H9 (cell line): ENCODE measurements at regions not wholly inside any gene's neighbourhood (a gene's known extent, or its start where the extent isn't known, plus 50 kb on each side); places are given as distances from the start of the nearest gene placed in this dataset.

ENCODE experiments used
- DNase-seq: peaks from one replicate; pipeline ENCODE4 v3.0.0-alpha.2; 2017
- H2AFZ ChIP-seq: one replicate; pipeline ENCODE4 v1.6.1; 2013; ENCODE audit warnings: mild to moderate bottlenecking, low read length, control low read depth, moderate library complexity
- H2AK5ac ChIP-seq: 2 replicates; pipeline ENCODE4 v1.6.1; 2013; ENCODE audit warnings: low read length, control low read depth, mixed read lengths; ENCODE audit not compliant: insufficient read length
- H2BK120ac ChIP-seq: one replicate; pipeline ENCODE4 v1.6.1; 2013; ENCODE audit warnings: low read depth, mild to moderate bottlenecking, low read length, control low read depth, inconsistent platforms; ENCODE audit not compliant: poor library complexity, severe bottlenecking
- H2BK12ac ChIP-seq: 2 replicates; pipeline ENCODE4 v1.6.1; 2013; ENCODE audit warnings: low read length, control low read depth, mixed read lengths, low read depth; ENCODE audit not compliant: insufficient read length
- H2BK15ac ChIP-seq: 2 replicates; pipeline ENCODE4 v1.6.1; 2013; ENCODE audit warnings: low read depth, low read length, control low read depth
- H2BK20ac ChIP-seq: one replicate; pipeline ENCODE4 v1.6.1; 2013; ENCODE audit warnings: low read depth, mild to moderate bottlenecking, low read length, control low read depth, inconsistent platforms; ENCODE audit not compliant: poor library complexity, severe bottlenecking
- H2BK5ac ChIP-seq: 2 replicates; pipeline ENCODE4 v1.6.1; 2013; ENCODE audit warnings: low read length, control low read depth, mixed read lengths; ENCODE audit not compliant: insufficient read length
- H3K14ac ChIP-seq: 2 replicates; pipeline ENCODE4 v1.6.1; 2013; ENCODE audit warnings: low read length, control low read depth; ENCODE audit not compliant: insufficient read depth
- H3K18ac ChIP-seq: 2 replicates; pipeline ENCODE4 v1.6.1; 2013; ENCODE audit warnings: low read depth, mild to moderate bottlenecking, mixed read lengths, low read length, control low read depth; ENCODE audit not compliant: insufficient read length
- H3K23ac ChIP-seq: 2 replicates; pipeline ENCODE4 v1.6.1; 2013; ENCODE audit warnings: low read length, control low read depth, mixed read lengths, low read depth; ENCODE audit not compliant: insufficient read length
- H3K23me2 ChIP-seq: 2 replicates; pipeline ENCODE4 v1.6.1; 2013; ENCODE audit warnings: low read depth, mild to moderate bottlenecking, mixed read lengths, low read length, control low read depth; ENCODE audit not compliant: insufficient read length, poor library complexity, severe bottlenecking
- H3K27ac ChIP-seq: 2 replicates; pipeline ENCODE4 v1.5.1; 2013; ENCODE audit warnings: low read length, control low read depth, mixed read lengths, low read depth; ENCODE audit not compliant: insufficient read length
- H3K27me3 ChIP-seq: 2 replicates; pipeline ENCODE4 v1.6.1; 2013; ENCODE audit warnings: low read length, control low read depth, inconsistent platforms; ENCODE audit not compliant: insufficient read depth
- H3K4ac ChIP-seq: 2 replicates; pipeline ENCODE4 v1.6.1; 2013; ENCODE audit warnings: low read depth, mild to moderate bottlenecking, control low read depth, inconsistent platforms, low read length, moderate library complexity
- H3K4me1 ChIP-seq: 2 replicates; pipeline ENCODE4 v1.6.1; 2013; ENCODE audit warnings: low read length, control low read depth, inconsistent platforms; ENCODE audit not compliant: insufficient read depth
- H3K4me2 ChIP-seq: 2 replicates; pipeline ENCODE4 v1.6.1; 2013; ENCODE audit warnings: low read length, control low read depth, mixed read lengths; ENCODE audit not compliant: insufficient read length, insufficient read depth
- H3K56ac ChIP-seq: 2 replicates; pipeline ENCODE4 v1.6.1; 2013; ENCODE audit warnings: low read depth, mild to moderate bottlenecking, mixed read lengths, low read length, control low read depth; ENCODE audit not compliant: insufficient read length
- H3K79me1 ChIP-seq: 2 replicates; pipeline ENCODE4 v1.6.1; 2013; ENCODE audit warnings: low read depth, mild to moderate bottlenecking, moderate library complexity, low read length, control low read depth, inconsistent platforms; ENCODE audit not compliant: insufficient read depth, poor library complexity, severe bottlenecking
- H3K79me2 ChIP-seq: 2 replicates; pipeline ENCODE4 v1.6.1; 2013; ENCODE audit warnings: low read length, control low read depth, inconsistent platforms; ENCODE audit not compliant: insufficient read depth
- H3K9ac ChIP-seq: 2 replicates; pipeline ENCODE4 v1.6.1; 2013; ENCODE audit warnings: low read length, control low read depth, mixed read lengths; ENCODE audit not compliant: insufficient read length; ENCODE audit errors: extremely low read depth
- H3K9me3 ChIP-seq: one replicate; pipeline ENCODE4 v1.6.1; 2013; ENCODE audit warnings: low read depth, low read length, inconsistent platforms; ENCODE audit not compliant: control insufficient read depth
- H3T11ph ChIP-seq: one replicate; pipeline ENCODE4 v1.6.1; 2013; ENCODE audit warnings: mild to moderate bottlenecking, low read length, control low read depth, inconsistent platforms
- H4K20me1 ChIP-seq: one replicate; pipeline ENCODE4 v1.6.1; 2013; ENCODE audit not compliant: control insufficient read depth, insufficient read length, insufficient read depth
- H4K5ac ChIP-seq: 2 replicates; pipeline ENCODE4 v1.6.1; 2013; ENCODE audit warnings: low read depth, mild to moderate bottlenecking, mixed read lengths, low read length, control low read depth; ENCODE audit not compliant: insufficient read length
- H4K8ac ChIP-seq: replicated peaks from 2 replicates; pipeline ENCODE4 v1.6.1; 2013; ENCODE audit warnings: low read length, control low read depth, mixed read lengths, low read depth; ENCODE audit not compliant: insufficient read length
- H4K91ac ChIP-seq: 2 replicates; pipeline ENCODE4 v1.6.1; 2013; ENCODE audit warnings: low read depth, mild to moderate bottlenecking, moderate library complexity, mixed read lengths, low read length, control low read depth; ENCODE audit not compliant: insufficient read length
- H3K27ac Mint-ChIP-seq, 3 experiments: 2 replicates in 2 of 3; 3 replicates in 1 of 3; pipeline ENCODE4 v1.8.0; 2020 to 2021; ENCODE audit warnings: mixed read lengths in 3 of 3, mild to moderate bottlenecking in 1 of 3, moderate library complexity in 1 of 3
- H3K27me3 Mint-ChIP-seq: 2 replicates; pipeline ENCODE4 v1.8.0; 2021; ENCODE audit warnings: low read depth, mild to moderate bottlenecking, moderate library complexity, mixed read lengths
- H3K36me3 Mint-ChIP-seq, 3 experiments: 2 replicates in 2 of 3; 3 replicates in 1 of 3; pipeline ENCODE4 v1.8.0; 2020 to 2021; ENCODE audit warnings: low read depth in 3 of 3, mixed read lengths in 3 of 3; ENCODE audit not compliant: insufficient read depth in 1 of 3
- H3K4me1 Mint-ChIP-seq, 2 experiments: 2 replicates each; pipeline ENCODE4 v1.8.0; 2020; ENCODE audit warnings: mixed read lengths in 2 of 2
- H3K4me3 Mint-ChIP-seq, 2 experiments: 2 replicates in 1 of 2; 3 replicates in 1 of 2; pipeline ENCODE4 v1.8.0; 2020 to 2021; ENCODE audit warnings: mild to moderate bottlenecking in 2 of 2, mixed read lengths in 2 of 2, moderate library complexity in 1 of 2
- H3K9me3 Mint-ChIP-seq, 2 experiments: 2 replicates in 1 of 2; 3 replicates in 1 of 2; pipeline ENCODE4 v1.8.0; 2020; ENCODE audit warnings: mild to moderate bottlenecking in 2 of 2, mixed read lengths in 2 of 2, moderate library complexity in 1 of 2
- WGBS: extraction: QIAGEN DNeasy Blood & Tissue Kit; methylation state at CpG from one replicate; pipeline ENCODE4 v1.1.7; 2013; ENCODE audit warnings: missing lambda C conversion rate, low lambda C conversion rate, mixed read lengths; ENCODE audit not compliant: insufficient read length; ENCODE audit errors: extremely low coverage; 5-methylcytosine and 5-hydroxymethylcytosine counted together
- TF ChIP-seq, protein P1 (sequence below): fragments of 200-600 bp; sonication (generic); conservative IDR thresholded peaks from 3 replicates; pipeline ENCODE4 v1.8.0; 2021; ENCODE audit warnings: antibody characterized with exemption, mild to moderate bottlenecking

DNA sequence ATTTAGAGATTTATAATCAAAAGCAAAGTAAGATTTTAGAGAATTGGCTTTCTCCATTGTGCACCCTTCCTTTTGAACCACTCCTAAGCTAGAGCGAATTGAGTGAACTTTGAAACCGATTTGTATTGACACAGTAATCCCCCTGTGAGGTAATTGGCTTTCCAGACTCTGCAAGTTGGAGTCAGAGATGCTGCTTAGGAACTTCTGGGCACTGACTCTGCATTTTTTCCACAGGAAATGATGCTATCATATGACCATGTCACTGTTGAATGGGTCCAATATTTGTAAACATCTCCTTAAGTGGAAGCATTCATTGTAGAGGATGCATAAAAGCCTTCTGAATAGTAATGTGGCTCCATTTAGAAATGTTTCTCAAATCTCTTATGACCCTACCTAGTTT is 394.4 kb upstream of the ZNF608 start:
- Histone ChIP-seq H4K8ac (no peak overlapping the region), H2BK15ac (no peak overlapping the region), H3K27me3 (no peaks in the 10 kb centered on the region), H3K9me3 (no peaks in the 10 kb centered on the region), H3K4ac (no peak overlapping the region), H4K5ac (no peak overlapping the region), H3K79me2 (no peaks in the 10 kb centered on the region), H2BK120ac (no peak overlapping the region), H4K91ac (no peak overlapping the region), H2BK20ac (no peak overlapping the region), H2BK5ac (no peak overlapping the region), H3K27ac (no peak overlapping the region), H3K23ac (no peak overlapping the region), H4K20me1 (no peaks in the 10 kb centered on the region), H3K18ac (no peak overlapping the region), H3K14ac (no peak overlapping the region), H3K23me2 (no peaks in the 10 kb centered on the region), H3K4me1 (no peaks in the 10 kb centered on the region), H2AFZ (no peak overlapping the region), H3K9ac (no peak overlapping the region), H3K4me2 (no peak overlapping the region), H3T11ph (no peak overlapping the region), H2AK5ac (no peak overlapping the region), H3K79me1 (no peaks in the 10 kb centered on the region), H3K56ac (no peak overlapping the region), H2BK12ac (no peak overlapping the region)
- peaks cover 0 to 3% of the 10 kb centered on the region in 2 experiments; a peak in 2 of 5 replicates for H3K9me3 Mint-ChIP-seq
- peaks cover 0 to 5% (median 0%) of the 10 kb centered on the region in 3 experiments; a peak in 2 of 7 replicates for H3K36me3 Mint-ChIP-seq
- no CpG with 5 or more reads among the region's 2 CpGs for WGBS
- no peak for DNase-seq
- no peaks in the 10 kb centered on the region; a peak in 1 of 4 replicates for H3K4me1 Mint-ChIP-seq
- TF ChIP-seq, protein P1, sequence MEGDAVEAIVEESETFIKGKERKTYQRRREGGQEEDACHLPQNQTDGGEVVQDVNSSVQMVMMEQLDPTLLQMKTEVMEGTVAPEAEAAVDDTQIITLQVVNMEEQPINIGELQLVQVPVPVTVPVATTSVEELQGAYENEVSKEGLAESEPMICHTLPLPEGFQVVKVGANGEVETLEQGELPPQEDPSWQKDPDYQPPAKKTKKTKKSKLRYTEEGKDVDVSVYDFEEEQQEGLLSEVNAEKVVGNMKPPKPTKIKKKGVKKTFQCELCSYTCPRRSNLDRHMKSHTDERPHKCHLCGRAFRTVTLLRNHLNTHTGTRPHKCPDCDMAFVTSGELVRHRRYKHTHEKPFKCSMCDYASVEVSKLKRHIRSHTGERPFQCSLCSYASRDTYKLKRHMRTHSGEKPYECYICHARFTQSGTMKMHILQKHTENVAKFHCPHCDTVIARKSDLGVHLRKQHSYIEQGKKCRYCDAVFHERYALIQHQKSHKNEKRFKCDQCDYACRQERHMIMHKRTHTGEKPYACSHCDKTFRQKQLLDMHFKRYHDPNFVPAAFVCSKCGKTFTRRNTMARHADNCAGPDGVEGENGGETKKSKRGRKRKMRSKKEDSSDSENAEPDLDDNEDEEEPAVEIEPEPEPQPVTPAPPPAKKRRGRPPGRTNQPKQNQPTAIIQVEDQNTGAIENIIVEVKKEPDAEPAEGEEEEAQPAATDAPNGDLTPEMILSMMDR = no peak
- no peak overlapping the region for H3K27ac Mint-ChIP-seq
- H3K4me3 Mint-ChIP-seq = no peak overlapping the region
- H3K27me3 Mint-ChIP-seq = no peaks in the 10 kb centered on the region
